ENCODE measurements at regions not wholly inside any gene's neighbourhood (a gene's known extent, or its start where the extent isn't known, plus 50 kb on each side); places are given as distances from the start of the nearest gene placed in this dataset.

- no peak for TF ChIP-seq CTCF (IDR thresholded peaks at IDR 0.05)
- TF ChIP-seq EZH2phosphoT487 (IDR thresholded peaks at IDR 0.05), result no peak
Observed at GRCh38 chr1:98550076-98550475, 111.4 kb upstream of the SNX7 start.

Data from neural progenitor cell (in vitro differentiated cells).